ENCODE measurements at regions not wholly inside any gene's neighbourhood (a gene's known extent, or its start where the extent isn't known, plus 50 kb on each side); places are given as distances from the start of the nearest gene placed in this dataset.

DNA sequence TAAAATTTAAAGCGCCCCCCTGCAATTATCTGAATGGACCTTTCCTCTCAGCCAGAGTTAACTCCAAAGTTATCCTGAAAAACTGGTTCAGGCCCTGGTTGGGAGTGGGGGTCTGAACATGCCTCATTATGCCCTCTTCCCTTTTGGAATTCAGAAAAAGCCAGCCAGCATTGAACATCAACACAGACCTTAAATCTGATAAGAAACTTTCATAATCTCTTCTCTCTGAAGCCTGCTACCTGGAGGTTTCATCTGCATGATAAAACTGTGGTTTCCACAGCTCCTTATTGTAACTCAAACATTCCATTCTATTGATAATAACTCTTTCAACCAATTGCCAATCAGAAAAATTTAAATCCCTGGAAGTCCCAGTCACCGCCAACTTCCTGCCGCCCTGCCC, 133.3 kb downstream of the ARL4A start:
- no peak for ATAC-seq
- TF ChIP-seq PPARA (CRISPR knock-in tag; IDR thresholded peaks at IDR 0.05; ENCODE audit: borderline replicate concordance) = no peak
- no peak for TF ChIP-seq ZC3H10 (CRISPR knock-in tag; IDR thresholded peaks at IDR 0.05)

DNA sequence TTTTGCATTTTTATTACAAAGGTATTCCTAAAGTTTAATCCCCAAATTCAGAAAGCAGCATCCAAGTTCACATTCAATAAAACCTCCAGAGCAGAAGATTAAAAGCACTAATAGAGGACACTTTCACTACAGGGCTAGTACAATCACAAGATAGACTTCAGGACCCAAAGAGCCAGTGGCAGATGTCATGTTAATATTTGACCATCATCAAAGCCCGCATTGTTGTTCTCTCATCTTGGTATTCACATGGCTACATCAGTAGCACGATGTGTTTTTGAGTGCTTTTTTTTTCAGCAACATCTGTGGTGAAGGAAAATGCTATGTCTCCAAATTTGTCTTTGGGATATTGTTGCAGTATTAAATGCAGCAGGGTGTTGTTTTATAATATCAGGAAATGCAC, 134.3 kb downstream of the ARL4A start:
- TF ChIP-seq, protein P1, sequence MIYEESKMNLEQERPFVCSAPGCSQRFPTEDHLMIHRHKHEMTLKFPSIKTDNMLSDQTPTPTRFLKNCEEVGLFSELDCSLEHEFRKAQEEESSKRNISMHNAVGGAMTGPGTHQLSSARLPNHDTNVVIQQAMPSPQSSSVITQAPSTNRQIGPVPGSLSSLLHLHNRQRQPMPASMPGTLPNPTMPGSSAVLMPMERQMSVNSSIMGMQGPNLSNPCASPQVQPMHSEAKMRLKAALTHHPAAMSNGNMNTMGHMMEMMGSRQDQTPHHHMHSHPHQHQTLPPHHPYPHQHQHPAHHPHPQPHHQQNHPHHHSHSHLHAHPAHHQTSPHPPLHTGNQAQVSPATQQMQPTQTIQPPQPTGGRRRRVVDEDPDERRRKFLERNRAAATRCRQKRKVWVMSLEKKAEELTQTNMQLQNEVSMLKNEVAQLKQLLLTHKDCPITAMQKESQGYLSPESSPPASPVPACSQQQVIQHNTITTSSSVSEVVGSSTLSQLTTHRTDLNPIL (CRISPR knock-in tag; IDR thresholded peaks at IDR 0.05; ENCODE audit: low read depth) = no peak
- TF ChIP-seq PPARA (CRISPR knock-in tag; IDR thresholded peaks at IDR 0.05; ENCODE audit: borderline replicate concordance) = no peak
- no peak for TF ChIP-seq ISL1 (CRISPR knock-in tag; IDR thresholded peaks at IDR 0.05)
- no peak for TF ChIP-seq OSR1 (CRISPR knock-in tag; IDR thresholded peaks at IDR 0.05)
- no peak for TF ChIP-seq SNAI2 (CRISPR knock-in tag; IDR thresholded peaks at IDR 0.05)
- TF ChIP-seq ZNF70 (CRISPR knock-in tag; IDR thresholded peaks at IDR 0.05) = no peak
- ATAC-seq = no peak

DNA sequence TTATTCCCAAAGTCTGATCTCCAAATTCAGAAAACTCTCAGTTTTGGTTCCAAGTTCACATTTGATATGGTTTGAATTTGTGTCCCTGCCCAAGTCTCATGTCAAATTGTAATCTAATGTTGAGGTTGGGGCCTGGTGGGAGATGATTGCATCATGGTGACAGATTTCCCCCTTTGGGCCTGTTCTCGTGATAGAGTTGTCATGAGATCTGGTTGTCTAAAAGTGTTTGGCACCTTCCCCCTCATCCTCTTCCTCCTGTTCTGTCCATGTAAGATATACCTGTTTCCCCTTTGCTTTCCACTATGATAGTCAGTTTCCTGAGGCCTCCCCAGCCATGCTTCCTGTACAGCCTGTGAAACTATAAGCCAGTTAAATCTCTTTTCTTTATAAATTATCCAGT, 138.6 kb downstream of the ARL4A start:
- no peak for ATAC-seq
- TF ChIP-seq, protein P2, sequence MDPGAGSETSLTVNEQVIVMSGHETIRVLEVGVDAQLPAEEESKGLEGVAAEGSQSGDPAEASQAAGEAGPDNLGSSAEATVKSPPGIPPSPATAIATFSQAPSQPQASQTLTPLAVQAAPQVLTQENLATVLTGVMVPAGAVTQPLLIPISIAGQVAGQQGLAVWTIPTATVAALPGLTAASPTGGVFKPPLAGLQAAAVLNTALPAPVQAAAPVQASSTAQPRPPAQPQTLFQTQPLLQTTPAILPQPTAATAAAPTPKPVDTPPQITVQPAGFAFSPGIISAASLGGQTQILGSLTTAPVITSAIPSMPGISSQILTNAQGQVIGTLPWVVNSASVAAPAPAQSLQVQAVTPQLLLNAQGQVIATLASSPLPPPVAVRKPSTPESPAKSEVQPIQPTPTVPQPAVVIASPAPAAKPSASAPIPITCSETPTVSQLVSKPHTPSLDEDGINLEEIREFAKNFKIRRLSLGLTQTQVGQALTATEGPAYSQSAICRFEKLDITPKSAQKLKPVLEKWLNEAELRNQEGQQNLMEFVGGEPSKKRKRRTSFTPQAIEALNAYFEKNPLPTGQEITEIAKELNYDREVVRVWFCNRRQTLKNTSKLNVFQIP (CRISPR knock-in tag; IDR thresholded peaks at IDR 0.05; ENCODE audit: borderline replicate concordance, low read depth) = no peak
- TF ChIP-seq, protein P3, sequence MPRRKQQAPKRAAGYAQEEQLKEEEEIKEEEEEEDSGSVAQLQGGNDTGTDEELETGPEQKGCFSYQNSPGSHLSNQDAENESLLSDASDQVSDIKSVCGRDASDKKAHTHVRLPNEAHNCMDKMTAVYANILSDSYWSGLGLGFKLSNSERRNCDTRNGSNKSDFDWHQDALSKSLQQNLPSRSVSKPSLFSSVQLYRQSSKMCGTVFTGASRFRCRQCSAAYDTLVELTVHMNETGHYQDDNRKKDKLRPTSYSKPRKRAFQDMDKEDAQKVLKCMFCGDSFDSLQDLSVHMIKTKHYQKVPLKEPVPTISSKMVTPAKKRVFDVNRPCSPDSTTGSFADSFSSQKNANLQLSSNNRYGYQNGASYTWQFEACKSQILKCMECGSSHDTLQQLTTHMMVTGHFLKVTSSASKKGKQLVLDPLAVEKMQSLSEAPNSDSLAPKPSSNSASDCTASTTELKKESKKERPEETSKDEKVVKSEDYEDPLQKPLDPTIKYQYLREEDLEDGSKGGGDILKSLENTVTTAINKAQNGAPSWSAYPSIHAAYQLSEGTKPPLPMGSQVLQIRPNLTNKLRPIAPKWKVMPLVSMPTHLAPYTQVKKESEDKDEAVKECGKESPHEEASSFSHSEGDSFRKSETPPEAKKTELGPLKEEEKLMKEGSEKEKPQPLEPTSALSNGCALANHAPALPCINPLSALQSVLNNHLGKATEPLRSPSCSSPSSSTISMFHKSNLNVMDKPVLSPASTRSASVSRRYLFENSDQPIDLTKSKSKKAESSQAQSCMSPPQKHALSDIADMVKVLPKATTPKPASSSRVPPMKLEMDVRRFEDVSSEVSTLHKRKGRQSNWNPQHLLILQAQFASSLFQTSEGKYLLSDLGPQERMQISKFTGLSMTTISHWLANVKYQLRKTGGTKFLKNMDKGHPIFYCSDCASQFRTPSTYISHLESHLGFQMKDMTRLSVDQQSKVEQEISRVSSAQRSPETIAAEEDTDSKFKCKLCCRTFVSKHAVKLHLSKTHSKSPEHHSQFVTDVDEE (CRISPR knock-in tag; IDR thresholded peaks at IDR 0.05) = no peak
- TF ChIP-seq CSDC2 (CRISPR knock-in tag; IDR thresholded peaks at IDR 0.05) (no peak), ZNF8 (CRISPR knock-in tag; IDR thresholded peaks at IDR 0.05) (no peak), TOX (CRISPR knock-in tag; IDR thresholded peaks at IDR 0.05; ENCODE audit: borderline replicate concordance) (no peak), ZFP3 (CRISPR knock-in tag; IDR thresholded peaks at IDR 0.05) (no peak), ZFP30 (CRISPR knock-in tag; IDR thresholded peaks at IDR 0.05) (no peak), ESRRG (CRISPR knock-in tag; IDR thresholded peaks at IDR 0.05) (no peak), RARB (CRISPR knock-in tag; IDR thresholded peaks at IDR 0.05) (no peak), GLIS3 (CRISPR knock-in tag; IDR thresholded peaks at IDR 0.05) (no peak), ZC3H10 (CRISPR knock-in tag; IDR thresholded peaks at IDR 0.05) (no peak), OSR1 (CRISPR knock-in tag; IDR thresholded peaks at IDR 0.05) (no peak), ARNTL (CRISPR knock-in tag; IDR thresholded peaks at IDR 0.05; ENCODE audit: borderline replicate concordance, low read depth) (no peak), ZNF565 (CRISPR knock-in tag; conservative IDR thresholded peaks at IDR 0.05; ENCODE audit: low read depth) (no peak), SNAI2 (CRISPR knock-in tag; IDR thresholded peaks at IDR 0.05) (no peak), TCF4 (CRISPR knock-in tag; IDR thresholded peaks at IDR 0.05; ENCODE audit: borderline replicate concordance) (no peak)
- TF ChIP-seq, protein P1 (CRISPR knock-in tag; IDR thresholded peaks at IDR 0.05; ENCODE audit: low read depth) = no peak
- TF ChIP-seq, protein P4, sequence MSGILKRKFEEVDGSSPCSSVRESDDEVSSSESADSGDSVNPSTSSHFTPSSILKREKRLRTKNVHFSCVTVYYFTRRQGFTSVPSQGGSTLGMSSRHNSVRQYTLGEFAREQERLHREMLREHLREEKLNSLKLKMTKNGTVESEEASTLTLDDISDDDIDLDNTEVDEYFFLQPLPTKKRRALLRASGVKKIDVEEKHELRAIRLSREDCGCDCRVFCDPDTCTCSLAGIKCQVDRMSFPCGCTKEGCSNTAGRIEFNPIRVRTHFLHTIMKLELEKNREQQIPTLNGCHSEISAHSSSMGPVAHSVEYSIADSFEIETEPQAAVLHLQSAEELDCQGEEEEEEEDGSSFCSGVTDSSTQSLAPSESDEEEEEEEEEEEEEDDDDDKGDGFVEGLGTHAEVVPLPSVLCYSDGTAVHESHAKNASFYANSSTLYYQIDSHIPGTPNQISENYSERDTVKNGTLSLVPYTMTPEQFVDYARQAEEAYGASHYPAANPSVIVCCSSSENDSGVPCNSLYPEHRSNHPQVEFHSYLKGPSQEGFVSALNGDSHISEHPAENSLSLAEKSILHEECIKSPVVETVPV (CRISPR knock-in tag; IDR thresholded peaks at IDR 0.05) = no peak

Measured in SK-N-SH treated with all-trans-retinoic acid at 6 μM for 48 hours (cell line).